ENCODE measurements at regions not wholly inside any gene's neighbourhood (a gene's known extent, or its start where the extent isn't known, plus 50 kb on each side); places are given as distances from the start of the nearest gene placed in this dataset.

- Histone ChIP-seq H4K20me1 (ENCODE audit: low read depth) (no peaks in the 10 kb centered on the region), H3K36me3 (no peaks in the 10 kb centered on the region), H3K4me1 (no peaks in the 10 kb centered on the region), H3K79me2 (ENCODE audit: low read depth) (no peaks in the 10 kb centered on the region), H3K4me3 (no peak overlapping the region), H3F3A (ENCODE audit: low read depth) (no peaks in the 10 kb centered on the region), H3K9ac (no peak overlapping the region), H3K27ac (no peak overlapping the region), H3K9me3 (ENCODE audit: low read depth) (no peaks in the 10 kb centered on the region), H2AFZ (replicated peaks) (no peak overlapping the region), H3K4me2 (no peak overlapping the region), H3K27me3 (no peaks in the 10 kb centered on the region)
- Mint-ChIP-seq H3K36me3 (no peaks in the 10 kb centered on the region), H3K27me3 (ENCODE audit: insufficient read depth, low read depth) (no peaks in the 10 kb centered on the region), H3K4me1 (peaks cover 11% of the 10 kb centered on the region), H3K4me3 (no peak overlapping the region), H3K9me3 (no peaks in the 10 kb centered on the region), H3K27ac (no peak overlapping the region)
- DNase-seq (ENCODE audit: low spot score) = no peak
- TF ChIP-seq EZH2phosphoT487 (IDR thresholded peaks at IDR 0.05) (no peak), CTCF (IDR thresholded peaks at IDR 0.05) (no peak), EZH2 (IDR thresholded peaks at IDR 0.05) (no peak)
Observed at GRCh38 chr12:75660107-75660530, 148.7 kb upstream of the KRR1 start.

GRCh38 chr12:75658901-75659823 is 147.8 kb upstream of the KRR1 start:
- peaks cover 9% of the 10 kb centered on the region for H3K4me1 Mint-ChIP-seq
- H3K4me1 ChIP-seq = no peaks in the 10 kb centered on the region
- H3K4me3 ChIP-seq = no peak overlapping the region
- no peaks in the 10 kb centered on the region for H3K36me3 Mint-ChIP-seq
- H3K9me3 ChIP-seq (ENCODE audit: low read depth) = no peaks in the 10 kb centered on the region
- H4K20me1 ChIP-seq (ENCODE audit: low read depth) = no peaks in the 10 kb centered on the region
- no peaks in the 10 kb centered on the region for H3K79me2 ChIP-seq (ENCODE audit: low read depth)
- no peak overlapping the region for H3K9ac ChIP-seq
- no peaks in the 10 kb centered on the region for H3K36me3 ChIP-seq
- TF ChIP-seq CTCF (IDR thresholded peaks at IDR 0.05) (no peak), EZH2phosphoT487 (IDR thresholded peaks at IDR 0.05) (no peak), EZH2 (IDR thresholded peaks at IDR 0.05) (no peak)
- H3F3A ChIP-seq (ENCODE audit: low read depth) = no peaks in the 10 kb centered on the region
- no peaks in the 10 kb centered on the region for H3K9me3 Mint-ChIP-seq
- H3K27me3 ChIP-seq = no peaks in the 10 kb centered on the region
- H3K27ac Mint-ChIP-seq = no peak overlapping the region
- H3K4me3 Mint-ChIP-seq = no peak overlapping the region
- no peak overlapping the region for H3K4me2 ChIP-seq
- DNase-seq (ENCODE audit: low spot score) = no peak
- no peak overlapping the region for H3K27ac ChIP-seq
- H2AFZ ChIP-seq (replicated peaks) = no peak overlapping the region
- no peaks in the 10 kb centered on the region for H3K27me3 Mint-ChIP-seq (ENCODE audit: insufficient read depth, low read depth)

- Mint-ChIP-seq H3K27ac (no peak overlapping the region), H3K9me3 (no peaks in the 10 kb centered on the region), H3K4me1 (peaks cover 9% of the 10 kb centered on the region), H3K27me3 (ENCODE audit: insufficient read depth, low read depth) (no peaks in the 10 kb centered on the region), H3K4me3 (no peak overlapping the region), H3K36me3 (no peaks in the 10 kb centered on the region)
- no peaks in the 10 kb centered on the region for H3K9me3 ChIP-seq (ENCODE audit: low read depth)
- H3K27ac ChIP-seq = no peak overlapping the region
- H3K79me2 ChIP-seq (ENCODE audit: low read depth) = no peaks in the 10 kb centered on the region
- no peaks in the 10 kb centered on the region for H4K20me1 ChIP-seq (ENCODE audit: low read depth)
- no peak for DNase-seq (ENCODE audit: low spot score)
- H3K36me3 ChIP-seq = no peaks in the 10 kb centered on the region
- H2AFZ ChIP-seq (replicated peaks) = no peak overlapping the region
- H3F3A ChIP-seq (ENCODE audit: low read depth) = no peaks in the 10 kb centered on the region
- no peaks in the 10 kb centered on the region for H3K27me3 ChIP-seq
- no peak overlapping the region for H3K9ac ChIP-seq
- H3K4me3 ChIP-seq = no peak overlapping the region
- TF ChIP-seq CTCF (IDR thresholded peaks at IDR 0.05) (no peak), EZH2 (IDR thresholded peaks at IDR 0.05) (no peak), EZH2phosphoT487 (IDR thresholded peaks at IDR 0.05) (no peak)
- no peaks in the 10 kb centered on the region for H3K4me1 ChIP-seq
- H3K4me2 ChIP-seq = no peak overlapping the region
Observed at GRCh38 chr12:75658286-75658685, 146.9 kb upstream of the KRR1 start.
